Endothelial cell (in vitro differentiated cells): ENCODE measurements at regions not wholly inside any gene's neighbourhood (a gene's known extent, or its start where the extent isn't known, plus 50 kb on each side); places are given as distances from the start of the nearest gene placed in this dataset.

Experiments
- DNase-seq: peaks from one replicate; pipeline ENCODE4 v3.0.0; 2021; ENCODE audit warnings: low spot score
- H3K27ac Mint-ChIP-seq: one replicate; pipeline ENCODE4 v1.8.0; 2021; ENCODE audit warnings: mixed read lengths, inconsistent platforms; ENCODE audit not compliant: unreplicated experiment
- H3K27me3 Mint-ChIP-seq: one replicate; pipeline ENCODE4 v1.8.0; 2021; ENCODE audit warnings: mild to moderate bottlenecking, moderate library complexity, mixed read lengths, inconsistent platforms; ENCODE audit not compliant: unreplicated experiment
- H3K36me3 Mint-ChIP-seq: one replicate; pipeline ENCODE4 v1.8.0; 2021; ENCODE audit warnings: mild to moderate bottlenecking, low read depth, mixed read lengths, inconsistent platforms; ENCODE audit not compliant: unreplicated experiment
- H3K4me1 Mint-ChIP-seq: one replicate; pipeline ENCODE4 v1.8.0; 2021; ENCODE audit warnings: mild to moderate bottlenecking, mixed read lengths, inconsistent platforms; ENCODE audit not compliant: unreplicated experiment
- H3K4me3 Mint-ChIP-seq: one replicate; pipeline ENCODE4 v1.8.0; 2021; ENCODE audit warnings: mild to moderate bottlenecking, mixed read lengths, inconsistent platforms; ENCODE audit not compliant: unreplicated experiment
- H3K9me3 Mint-ChIP-seq: one replicate; pipeline ENCODE4 v1.8.0; 2021; ENCODE audit warnings: mixed read lengths, inconsistent platforms; ENCODE audit not compliant: unreplicated experiment
- CTCF ChIP-seq: fragments of 200-600 bp; sonication (generic); IDR thresholded peaks from one replicate; pipeline ENCODE4 v1.5.0; 2021; ENCODE audit warnings: antibody characterized with exemption; ENCODE audit not compliant: unreplicated experiment

- peaks cover 2% of the 10 kb centered on the region for H3K27me3 Mint-ChIP-seq
- no peak overlapping the region for H3K27ac Mint-ChIP-seq
- H3K4me1 Mint-ChIP-seq: no peaks in the 10 kb centered on the region
- H3K9me3 Mint-ChIP-seq: no peaks in the 10 kb centered on the region
- no peak overlapping the region for H3K4me3 Mint-ChIP-seq
- no peak for DNase-seq
- H3K36me3 Mint-ChIP-seq: no peaks in the 10 kb centered on the region
- TF ChIP-seq CTCF: no peak
These were observed 1561.4 kb downstream of the MAT2B start for GRCh38 chr5:165066751-165067385.

- peaks cover 3% of the 10 kb centered on the region for H3K27me3 Mint-ChIP-seq
- no peak for TF ChIP-seq CTCF
- H3K4me1 Mint-ChIP-seq: no peaks in the 10 kb centered on the region
- H3K4me3 Mint-ChIP-seq: no peak overlapping the region
- H3K27ac Mint-ChIP-seq: no peak overlapping the region
- DNase-seq: no peak
- H3K9me3 Mint-ChIP-seq: no peaks in the 10 kb centered on the region
- H3K36me3 Mint-ChIP-seq: no peaks in the 10 kb centered on the region
These were observed 1571.3 kb downstream of the MAT2B start for GRCh38 chr5:165076686-165077085.

GRCh38 chr5:165079389-165079788 is 1574.0 kb downstream of the MAT2B start:
- Mint-ChIP-seq H3K27ac (no peak overlapping the region), H3K36me3 (no peaks in the 10 kb centered on the region), H3K27me3 (peaks cover 3% of the 10 kb centered on the region), H3K4me1 (no peaks in the 10 kb centered on the region), H3K4me3 (no peak overlapping the region), H3K9me3 (no peaks in the 10 kb centered on the region)
- no peak for DNase-seq
- TF ChIP-seq CTCF: no peak

GRCh38 chr5:165083394-165083793 is 1578.0 kb downstream of the MAT2B start:
- Mint-ChIP-seq H3K4me3 (no peak overlapping the region), H3K4me1 (no peaks in the 10 kb centered on the region), H3K27me3 (no peaks in the 10 kb centered on the region), H3K36me3 (no peaks in the 10 kb centered on the region), H3K27ac (no peak overlapping the region), H3K9me3 (no peaks in the 10 kb centered on the region)
- TF ChIP-seq CTCF: no peak
- no peak for DNase-seq

GRCh38 chr5:165086465-165086864 is 1581.0 kb downstream of the MAT2B start:
- no peak for DNase-seq
- H3K27ac Mint-ChIP-seq: no peak overlapping the region
- TF ChIP-seq CTCF: no peak
- H3K9me3 Mint-ChIP-seq: no peaks in the 10 kb centered on the region
- no peaks in the 10 kb centered on the region for H3K4me1 Mint-ChIP-seq
- no peak overlapping the region for H3K4me3 Mint-ChIP-seq
- H3K36me3 Mint-ChIP-seq: no peaks in the 10 kb centered on the region
- no peaks in the 10 kb centered on the region for H3K27me3 Mint-ChIP-seq
